Glutamatergic neuron (in vitro differentiated cells): ENCODE measurements at regions not wholly inside any gene's neighbourhood (a gene's known extent, or its start where the extent isn't known, plus 50 kb on each side); places are given as distances from the start of the nearest gene placed in this dataset.

Source experiments
- DNase-seq: peaks from one replicate; pipeline ENCODE4 v3.0.0; 2022
- H3K27ac Mint-ChIP-seq: one replicate; pipeline ENCODE4 v1.8.0; 2020; ENCODE audit warnings: mild to moderate bottlenecking, mixed read lengths, inconsistent platforms; ENCODE audit not compliant: unreplicated experiment
- H3K27me3 Mint-ChIP-seq: one replicate; pipeline ENCODE4 v1.8.0; 2020; ENCODE audit warnings: mild to moderate bottlenecking, moderate library complexity, mixed read lengths, inconsistent platforms; ENCODE audit not compliant: unreplicated experiment
- H3K36me3 Mint-ChIP-seq: one replicate; pipeline ENCODE4 v1.8.0; 2020; ENCODE audit warnings: mild to moderate bottlenecking, mixed read lengths, inconsistent platforms; ENCODE audit not compliant: unreplicated experiment
- H3K4me1 Mint-ChIP-seq: one replicate; pipeline ENCODE4 v1.8.0; 2020; ENCODE audit warnings: mild to moderate bottlenecking, low read depth, mixed read lengths, inconsistent platforms; ENCODE audit not compliant: unreplicated experiment
- H3K4me3 Mint-ChIP-seq: one replicate; pipeline ENCODE4 v1.8.0; 2020; ENCODE audit warnings: mild to moderate bottlenecking, mixed read lengths, inconsistent platforms; ENCODE audit not compliant: unreplicated experiment
- H3K9me3 Mint-ChIP-seq: one replicate; pipeline ENCODE4 v1.8.0; 2020; ENCODE audit warnings: mild to moderate bottlenecking, moderate library complexity, mixed read lengths, inconsistent platforms; ENCODE audit not compliant: unreplicated experiment
- CTCF ChIP-seq: fragments of 200-600 bp; sonication (generic); IDR thresholded peaks from one replicate; pipeline ENCODE4 v1.5.0; 2021; ENCODE audit not compliant: partially characterized antibody, unreplicated experiment

- H3K4me3 Mint-ChIP-seq: no peak overlapping the region
- H3K9me3 Mint-ChIP-seq: no peaks in the 10 kb centered on the region
- no peak for TF ChIP-seq CTCF
- DNase-seq: no peak
- H3K27me3 Mint-ChIP-seq: peaks cover 2% of the 10 kb centered on the region
- peaks cover 2% of the 10 kb centered on the region for H3K4me1 Mint-ChIP-seq
- H3K27ac Mint-ChIP-seq: no peak overlapping the region
- no peaks in the 10 kb centered on the region for H3K36me3 Mint-ChIP-seq
These were observed 1867.9 kb upstream of the NUDT12 start for GRCh38 chr5:105430516-105430915.

- Mint-ChIP-seq H3K36me3 (no peaks in the 10 kb centered on the region), H3K4me3 (no peak overlapping the region), H3K27ac (no peak overlapping the region), H3K9me3 (no peaks in the 10 kb centered on the region), H3K27me3 (peaks cover 2% of the 10 kb centered on the region), H3K4me1 (peaks cover 2% of the 10 kb centered on the region)
- no peak for TF ChIP-seq CTCF
- no peak for DNase-seq
These were observed 1866.1 kb upstream of the NUDT12 start for GRCh38 chr5:105428451-105429380.

GRCh38 chr5:105414067-105414466, 1851.5 kb upstream of the NUDT12 start:
- Mint-ChIP-seq H3K36me3 (peaks cover 6% of the 10 kb centered on the region), H3K9me3 (no peaks in the 10 kb centered on the region), H3K27me3 (no peaks in the 10 kb centered on the region), H3K4me1 (no peaks in the 10 kb centered on the region), H3K27ac (no peak overlapping the region), H3K4me3 (no peak overlapping the region)
- no peak for DNase-seq
- TF ChIP-seq CTCF: no peak

- no peaks in the 10 kb centered on the region for H3K9me3 Mint-ChIP-seq
- peaks cover under 1% of the 10 kb centered on the region for H3K36me3 Mint-ChIP-seq
- TF ChIP-seq CTCF: no peak
- no peak overlapping the region for H3K27ac Mint-ChIP-seq
- H3K4me1 Mint-ChIP-seq: no peaks in the 10 kb centered on the region
- DNase-seq: no peak
- no peak overlapping the region for H3K4me3 Mint-ChIP-seq
- no peaks in the 10 kb centered on the region for H3K27me3 Mint-ChIP-seq
These were observed 1850.9 kb upstream of the NUDT12 start for GRCh38 chr5:105413406-105413990.

GRCh38 chr5:105409695-105410094, 1847.1 kb upstream of the NUDT12 start:
- no peaks in the 10 kb centered on the region for H3K36me3 Mint-ChIP-seq
- no peak overlapping the region for H3K4me3 Mint-ChIP-seq
- H3K27me3 Mint-ChIP-seq: no peaks in the 10 kb centered on the region
- DNase-seq: no peak
- no peaks in the 10 kb centered on the region for H3K4me1 Mint-ChIP-seq
- no peak for TF ChIP-seq CTCF
- H3K9me3 Mint-ChIP-seq: no peaks in the 10 kb centered on the region
- H3K27ac Mint-ChIP-seq: no peak overlapping the region
